T47D (cell line): ENCODE measurements at regions not wholly inside any gene's neighbourhood (a gene's known extent, or its start where the extent isn't known, plus 50 kb on each side); places are given as distances from the start of the nearest gene placed in this dataset.
"Not testable (repeated sequence)": the region's sequence is repeated elsewhere in the genome, so short reads cannot be mapped to it uniquely, and the experiment has no call there.

ENCODE experiments used
- DNase-seq, 2 experiments: peaks; one replicate each; pipeline versions ENCODE4 v3.0.0 to v3.0.0-alpha.2; 2011 to 2012; ENCODE audit warnings: low read depth in 1 of 2, low spot score in 1 of 2
- JUND ChIP-seq: IDR thresholded peaks from 2 replicates; pipeline ENCODE4 v1.6.1; 2012; ENCODE audit warnings: low read depth
- in situ Hi-C: cut with HindIII; loops from 2 replicates; pipeline ENCODE4 v1.10.0; 2016; ENCODE audit warnings: low sequenced_read_pairs, low pct_unique_long_range_greater_than_20kb

DNA sequence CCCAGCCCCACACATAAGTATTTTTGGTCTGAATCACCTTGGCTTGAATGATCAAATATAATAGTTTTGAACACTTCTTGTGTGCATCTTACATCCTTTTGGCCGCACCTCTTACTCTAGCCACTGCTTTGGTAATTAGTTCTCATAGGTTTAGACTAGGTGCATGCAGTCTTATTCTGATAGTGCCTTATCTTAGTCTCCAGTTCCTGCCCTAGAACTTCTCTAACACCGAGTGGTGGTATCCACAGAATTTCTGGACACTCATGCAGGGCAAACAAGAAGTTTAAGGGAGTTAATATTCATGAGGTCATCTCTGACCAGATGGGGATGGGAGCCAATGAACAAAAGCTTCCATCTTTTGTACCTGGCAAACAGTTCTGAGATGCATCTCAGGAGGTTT, 77.5 kb upstream of the AKIRIN2 start:
- in situ Hi-C loops, result no loop called here
- TF ChIP-seq JUND, result no peak
- no peak for DNase-seq

DNA sequence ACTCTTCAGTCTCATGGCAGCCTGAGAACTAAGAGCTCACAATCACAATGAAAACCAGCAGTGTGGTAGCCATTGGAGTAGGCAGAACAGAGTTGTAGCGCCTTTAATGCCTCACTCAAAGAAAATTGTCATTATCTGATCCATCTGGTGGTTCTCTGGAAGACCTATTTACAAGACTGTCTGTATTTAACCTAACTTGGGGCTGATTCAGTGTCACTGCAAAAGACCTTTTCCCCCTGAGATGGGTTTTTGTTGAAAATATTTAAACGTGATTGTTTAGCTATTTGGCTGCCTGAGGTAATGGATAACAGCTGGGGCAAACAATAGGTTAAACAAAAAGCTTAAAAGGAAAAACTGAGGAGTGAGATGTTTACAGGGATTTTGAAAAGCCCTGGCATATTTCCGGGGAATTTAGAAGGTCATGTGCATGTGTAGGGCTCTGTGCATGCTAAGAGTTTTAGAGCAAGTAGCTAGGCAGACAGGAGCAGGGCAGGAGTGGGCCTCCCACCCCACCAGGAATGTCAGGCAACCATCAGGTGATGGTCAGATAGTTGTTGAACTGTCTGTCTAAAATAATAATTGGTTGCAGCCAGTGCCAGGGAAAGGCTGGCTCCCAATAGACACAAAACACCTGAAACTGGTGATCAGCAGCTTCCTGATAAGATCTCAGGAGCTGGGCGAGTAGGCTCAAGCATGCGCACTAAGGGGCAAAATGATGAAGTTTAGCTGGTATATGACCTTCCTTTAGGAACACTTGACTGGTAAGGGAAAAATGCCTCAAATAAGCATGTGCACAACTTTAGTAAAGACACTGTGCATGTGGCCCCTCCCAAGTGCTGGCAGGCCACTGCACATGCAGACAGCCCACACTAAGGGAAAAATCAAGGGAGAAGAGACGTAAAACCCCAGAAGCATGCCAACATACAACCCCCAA, 70.8 kb upstream of the AKIRIN2 start:
- in situ Hi-C loops, result no loop called here
- no peak for TF ChIP-seq JUND

DNA sequence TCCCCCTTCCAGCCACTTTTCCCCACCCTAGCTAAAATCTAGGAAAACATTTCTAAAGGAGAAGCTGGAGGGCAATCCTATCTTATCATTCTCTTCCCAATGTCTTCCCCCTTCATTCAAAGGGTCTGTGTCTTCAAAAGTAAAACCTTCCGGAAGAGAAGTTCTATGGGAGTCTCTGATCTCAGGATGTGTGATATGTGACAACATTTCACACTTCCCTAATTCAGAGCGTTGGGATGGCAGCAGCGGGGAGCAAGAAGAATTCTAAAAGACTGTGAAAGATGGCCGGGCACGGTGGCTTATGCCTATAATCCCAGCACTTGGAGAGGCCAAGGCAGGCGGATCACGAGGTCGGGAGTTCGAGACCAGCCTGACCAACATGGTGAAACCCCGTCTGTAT, 65.4 kb upstream of the AKIRIN2 start:
- DNase-seq, result no peak
- TF ChIP-seq JUND, result no peak
- in situ Hi-C loops, result no loop called here

More for the DNA sequence above, 70.8 kb upstream of the AKIRIN2 start:
- peak in 1 of 2 experiments; percentile 39 for DNase-seq

DNA sequence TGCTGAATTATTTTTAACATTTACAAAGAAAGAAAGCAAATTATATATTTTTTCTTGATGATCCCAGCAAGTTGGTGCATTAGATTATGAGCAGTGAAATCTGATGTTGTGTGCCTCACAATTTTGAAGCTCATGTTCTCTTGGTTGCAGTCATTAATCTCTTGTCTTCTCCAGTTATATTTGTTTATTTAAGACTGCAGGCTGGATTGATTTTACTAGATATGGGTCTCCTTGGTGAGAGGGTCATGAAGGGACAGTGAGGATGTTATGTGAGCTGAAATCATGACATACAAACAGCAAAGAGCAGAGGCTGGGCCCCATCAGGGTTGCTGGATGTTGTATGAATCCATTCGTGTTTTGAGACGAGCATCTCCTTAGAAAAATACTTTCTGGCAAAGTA, 64.2 kb upstream of the AKIRIN2 start:
- in situ Hi-C loops, result no loop called here

DNA sequence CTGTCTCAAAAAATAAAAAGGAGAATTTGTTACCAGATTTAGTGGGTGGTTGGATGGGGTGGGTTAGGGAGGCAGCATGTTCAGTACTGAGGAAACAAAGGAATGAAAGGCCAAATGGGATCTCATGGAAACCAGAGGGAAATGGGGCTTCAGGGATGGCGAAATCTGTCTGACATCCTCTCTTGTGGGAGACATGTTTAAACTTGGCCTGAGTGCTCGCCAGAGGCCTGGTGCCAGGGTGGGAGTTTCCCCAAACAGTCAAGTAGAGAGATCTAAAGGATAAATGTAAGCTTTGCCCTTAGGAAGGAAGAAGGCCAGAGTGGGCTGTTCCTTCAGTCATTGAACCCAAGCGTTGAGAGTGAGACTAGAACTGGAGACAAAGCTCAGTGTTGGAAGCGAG, 61.9 kb upstream of the AKIRIN2 start:
- in situ Hi-C loops, result no loop called here
- DNase-seq, result no peak
- TF ChIP-seq JUND, result no peak

More for the DNA sequence above, 64.2 kb upstream of the AKIRIN2 start:
- no peak for DNase-seq
- no peak for TF ChIP-seq JUND

DNA sequence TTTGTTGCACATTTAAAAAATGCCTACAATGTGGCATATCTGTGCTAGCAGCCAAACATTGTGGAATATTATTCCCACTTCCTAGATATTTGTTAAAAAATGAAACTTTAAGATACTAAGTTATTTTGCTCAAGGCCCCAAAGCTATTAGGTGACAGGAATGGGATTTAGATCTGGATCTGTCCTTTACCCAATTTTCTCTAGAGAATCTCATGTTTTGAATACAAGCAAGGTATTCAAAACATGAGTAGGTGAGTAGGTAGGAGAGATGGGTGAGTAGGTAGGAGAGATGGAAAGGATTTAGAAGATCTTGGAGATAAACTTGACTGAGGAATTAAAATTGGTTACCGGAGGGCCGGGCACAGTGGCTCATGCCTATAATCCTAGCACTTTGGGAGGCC, 61.2 kb upstream of the AKIRIN2 start:
- in situ Hi-C loops, result no loop called here
- no peak for TF ChIP-seq JUND
- no peak for DNase-seq

DNA sequence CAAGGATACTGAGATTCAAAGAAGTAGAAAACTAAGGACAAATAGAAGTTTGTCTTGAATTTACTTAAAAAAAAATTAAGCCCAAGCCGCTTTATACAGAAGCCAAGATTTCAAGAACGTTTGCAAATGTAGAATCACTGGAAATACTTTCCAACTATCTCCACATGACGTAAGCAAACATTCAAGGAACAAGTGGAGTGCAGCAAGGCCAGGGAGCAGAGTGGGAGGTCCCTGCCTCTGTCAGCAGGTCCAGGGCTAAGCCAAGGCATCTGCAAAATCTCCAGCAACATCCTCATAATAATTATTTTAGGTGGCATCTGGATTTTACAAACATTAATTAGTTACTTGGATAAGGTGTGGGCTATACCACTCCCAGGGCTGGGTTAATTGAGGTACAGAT, 60.1 kb upstream of the AKIRIN2 start:
- in situ Hi-C loops, result no loop called here
- TF ChIP-seq JUND, result no peak
- no peak for DNase-seq

DNA sequence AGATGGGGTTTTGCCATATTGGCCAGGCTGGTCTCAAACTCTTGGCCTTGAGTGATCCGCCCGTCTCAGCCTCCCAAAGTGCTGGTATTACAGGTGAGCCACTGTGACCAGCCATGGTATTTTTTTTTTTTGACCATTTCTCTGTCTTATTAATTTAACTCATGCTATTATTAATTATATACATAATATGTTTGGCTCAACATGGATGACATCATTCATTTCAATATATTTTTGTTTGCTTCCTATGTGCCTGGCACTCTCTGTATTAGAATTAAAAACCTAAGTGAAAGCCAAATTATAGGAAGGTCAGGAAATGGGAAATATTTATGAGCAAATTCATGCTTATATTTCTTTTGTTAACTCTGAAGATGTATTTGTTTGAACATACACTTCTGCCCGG, 55.8 kb upstream of the AKIRIN2 start:
- TF ChIP-seq JUND, result no peak
- in situ Hi-C loops, result no loop called here
- DNase-seq, result no peak

DNA sequence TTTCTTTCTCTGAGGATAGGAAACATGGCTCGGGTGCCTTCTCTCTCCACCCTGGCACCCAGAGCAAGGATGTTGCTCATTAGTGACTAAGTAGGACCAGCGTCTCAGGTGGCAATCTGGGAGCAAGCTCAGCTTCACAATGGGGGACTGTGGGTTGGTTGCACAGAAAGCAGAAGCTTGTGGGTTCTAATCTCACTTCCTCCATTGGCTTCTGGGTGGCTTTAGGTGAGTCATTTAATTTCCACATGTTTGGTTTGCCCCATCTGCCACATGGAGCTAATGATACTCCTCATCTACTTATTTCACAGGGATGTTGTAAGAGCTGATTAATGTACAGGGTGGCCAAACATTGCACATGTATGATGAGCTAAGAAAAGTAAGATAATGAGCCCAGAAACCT, 54.8 kb upstream of the AKIRIN2 start:
- no peak for TF ChIP-seq JUND
- in situ Hi-C loops, result no loop called here
- DNase-seq, result no peak

DNA sequence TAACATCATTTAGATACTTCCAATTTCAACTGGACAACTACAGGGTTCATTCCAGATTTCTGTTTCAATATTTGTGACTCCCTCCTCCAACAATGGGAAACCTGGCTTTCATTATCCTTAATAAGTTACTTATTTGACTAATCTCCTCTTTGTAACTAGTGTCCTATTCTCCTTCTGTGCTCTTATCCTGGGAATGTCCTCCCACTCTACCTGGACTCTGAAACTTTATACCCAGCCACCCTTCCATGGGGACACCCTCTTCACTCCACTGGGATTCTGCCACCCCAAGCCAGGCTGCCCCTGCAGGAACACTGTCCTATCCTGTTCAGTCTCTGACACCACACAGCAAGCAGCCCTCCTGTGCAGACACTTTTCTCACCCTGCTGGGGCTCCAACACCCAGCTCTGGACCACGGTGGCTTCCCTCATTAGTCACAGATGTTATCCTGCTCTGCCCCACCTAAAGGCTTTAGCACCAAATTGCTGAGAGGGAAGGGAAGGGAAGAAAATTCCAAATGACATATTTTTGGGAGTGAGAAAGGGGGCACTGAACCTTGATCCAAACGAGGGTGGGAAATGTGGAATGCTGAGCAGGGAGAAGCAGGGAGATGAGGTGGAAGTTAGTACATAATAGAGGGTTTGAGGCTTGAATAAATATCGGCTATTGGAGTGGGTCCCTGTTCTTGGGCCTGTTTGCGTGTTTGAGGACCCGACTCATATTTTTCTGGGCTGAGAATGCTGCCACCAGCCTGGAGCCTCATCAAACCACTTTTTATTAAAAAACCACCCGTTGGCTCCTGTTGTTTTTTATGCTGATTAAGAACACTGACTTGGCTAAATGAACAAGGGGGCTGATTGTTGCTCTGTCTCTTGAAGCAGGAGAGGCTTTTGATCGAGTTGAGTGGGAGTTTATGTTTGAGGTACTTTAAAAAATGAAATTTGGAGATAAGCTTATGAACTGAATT, 54.0 kb upstream of the AKIRIN2 start:
- no peak for TF ChIP-seq JUND
- DNase-seq, result no peak
- in situ Hi-C loops, result no loop called here

DNA sequence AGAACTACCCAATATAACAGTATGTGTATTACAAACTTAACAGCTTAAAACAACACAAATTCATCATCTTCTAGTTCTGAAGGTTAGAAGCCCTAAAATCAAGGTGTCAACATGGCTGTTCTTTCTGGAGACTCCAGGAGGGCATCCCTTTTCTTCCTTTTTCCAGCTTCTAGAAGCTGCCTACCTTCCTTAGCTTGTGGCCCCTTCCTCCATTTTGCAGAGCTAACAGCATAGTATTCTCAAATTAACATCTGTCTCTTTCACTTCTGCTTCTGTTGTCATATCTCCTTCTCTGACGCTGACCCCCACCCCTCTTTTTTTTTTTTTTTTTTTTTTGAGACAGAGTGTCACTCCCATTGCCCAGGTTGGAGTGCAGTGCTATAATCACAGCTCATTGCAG, 52.8 kb upstream of the AKIRIN2 start:
- DNase-seq, result no peak
- in situ Hi-C loops, result no loop called here
- no peak for TF ChIP-seq JUND

DNA sequence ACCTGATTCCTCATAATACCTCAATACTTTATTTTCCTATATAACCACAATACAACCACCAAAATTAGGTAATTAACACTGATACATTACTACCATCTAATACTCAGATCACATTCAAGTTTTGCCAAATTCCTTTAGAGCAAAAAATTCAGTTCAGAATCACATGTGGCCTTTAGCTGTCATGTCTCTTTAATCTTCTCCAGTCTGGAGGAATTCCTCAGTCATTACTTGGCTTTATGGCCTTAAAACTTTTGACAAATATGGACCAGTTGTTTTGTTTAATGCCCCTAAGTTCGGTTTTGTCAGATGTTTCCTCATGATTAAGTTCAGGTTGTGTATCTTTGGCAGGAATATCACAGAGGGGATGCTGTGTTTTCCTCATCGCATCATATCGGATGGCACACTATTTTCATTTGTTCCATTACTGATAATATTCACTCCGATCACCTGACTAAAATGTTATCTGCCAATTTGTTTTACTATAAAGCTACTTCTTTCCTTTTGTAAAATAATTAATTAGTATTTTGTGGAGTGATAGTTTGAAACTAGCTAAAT, 51.2 kb upstream of the AKIRIN2 start:
- no peak for TF ChIP-seq JUND
- no peak for DNase-seq
- in situ Hi-C loops, result no loop called here

DNA sequence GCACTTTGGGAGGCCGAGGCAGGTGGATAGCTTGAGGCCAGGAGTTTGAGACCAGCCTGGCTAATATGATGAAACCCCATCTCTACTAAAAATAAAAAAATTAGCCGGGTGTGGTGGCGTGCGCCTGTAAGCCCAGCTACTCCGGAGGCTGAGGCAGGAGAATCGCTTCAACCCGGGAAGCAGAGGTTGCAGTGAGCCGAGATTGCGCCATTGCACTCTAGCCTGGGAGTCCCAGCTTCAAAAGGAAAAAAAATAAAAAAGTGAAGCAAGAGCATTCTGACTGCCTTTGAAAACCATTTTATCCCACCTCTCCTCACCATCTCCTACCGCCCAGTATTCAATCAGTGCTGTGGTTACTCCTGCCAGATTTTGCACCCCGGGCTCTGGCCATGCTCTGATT, 50.5 kb upstream of the AKIRIN2 start:
- DNase-seq, in situ Hi-C loops: not testable (repeated sequence)
